Trophoblast cell (in vitro differentiated cells and primary cell): ENCODE measurements at regions not wholly inside any gene's neighbourhood (a gene's known extent, or its start where the extent isn't known, plus 50 kb on each side); places are given as distances from the start of the nearest gene placed in this dataset.
"Not testable (repeated sequence)": the region's sequence is repeated elsewhere in the genome, so short reads cannot be mapped to it uniquely, and the experiment has no call there.

Source experiments
- DNase-seq, 2 donors: peaks; one replicate each; pipeline ENCODE4 v3.0.0-alpha.2; 2016
- H2AFZ ChIP-seq: 2 replicates; pipeline ENCODE4 v1.6.1; 2013; ENCODE audit warnings: low read length, moderate library complexity, mild to moderate bottlenecking; ENCODE audit not compliant: insufficient read depth, poor library complexity
- H2AK5ac ChIP-seq: 2 replicates; pipeline ENCODE4 v1.6.1; 2013; ENCODE audit warnings: mild to moderate bottlenecking, low read length
- H2BK120ac ChIP-seq: 2 replicates; pipeline ENCODE4 v1.6.1; 2013; ENCODE audit warnings: low read length, mild to moderate bottlenecking, moderate library complexity; ENCODE audit not compliant: insufficient read depth, poor library complexity
- H2BK12ac ChIP-seq: 2 replicates; pipeline ENCODE4 v1.6.1; 2013; ENCODE audit warnings: mild to moderate bottlenecking, low read length, moderate library complexity
- H2BK5ac ChIP-seq: 2 replicates; pipeline ENCODE4 v1.6.1; 2013; ENCODE audit warnings: low read length, low read depth, moderate library complexity, mild to moderate bottlenecking; ENCODE audit not compliant: poor library complexity
- H3K14ac ChIP-seq: 2 replicates; pipeline ENCODE4 v1.6.1; 2013; ENCODE audit warnings: mild to moderate bottlenecking, low read length
- H3K18ac ChIP-seq: 2 replicates; pipeline ENCODE4 v1.6.1; 2013; ENCODE audit warnings: mild to moderate bottlenecking, low read length
- H3K23ac ChIP-seq: 2 replicates; pipeline ENCODE4 v1.6.1; 2013; ENCODE audit warnings: low read length
- H3K27ac ChIP-seq: 2 replicates; pipeline ENCODE4 v1.5.1; 2013; ENCODE audit warnings: low read depth, mild to moderate bottlenecking, inconsistent platforms, low read length, moderate library complexity
- H3K27me3 ChIP-seq: 2 replicates; pipeline ENCODE4 v1.6.1; 2013; ENCODE audit warnings: inconsistent platforms, mild to moderate bottlenecking, low read length, moderate library complexity; ENCODE audit not compliant: insufficient read depth
- H3K36me3 ChIP-seq, 2 experiments: 1 replicate in 1 of 2; 2 replicates in 1 of 2; pipeline ENCODE4 v1.6.1; 2013; ENCODE audit warnings: low read length in 2 of 2, mild to moderate bottlenecking in 2 of 2, moderate library complexity in 1 of 2; ENCODE audit not compliant: insufficient read depth in 2 of 2, control insufficient read depth in 1 of 2
- H3K4ac ChIP-seq: 2 replicates; pipeline ENCODE4 v1.6.1; 2013; ENCODE audit warnings: low read depth, mild to moderate bottlenecking, low read length, moderate library complexity
- H3K4me1 ChIP-seq, 2 experiments: 1 replicate in 1 of 2; 2 replicates in 1 of 2; pipeline ENCODE4 v1.6.1; 2013; ENCODE audit warnings: low read length in 2 of 2, mild to moderate bottlenecking in 2 of 2, moderate library complexity in 1 of 2; ENCODE audit not compliant: insufficient read depth in 2 of 2, control insufficient read depth in 1 of 2
- H3K4me2 ChIP-seq: 2 replicates; pipeline ENCODE4 v1.6.1; 2013; ENCODE audit warnings: inconsistent platforms, mild to moderate bottlenecking, low read length, moderate library complexity
- H3K4me3 ChIP-seq: 2 replicates; pipeline ENCODE4 v1.5.1; 2013; ENCODE audit warnings: mild to moderate bottlenecking, low read depth, low read length, inconsistent platforms
- H3K79me1 ChIP-seq: one replicate; pipeline ENCODE4 v1.6.1; 2013; ENCODE audit warnings: low read length
- H3K79me2 ChIP-seq: 2 replicates; pipeline ENCODE4 v1.6.1; 2013; ENCODE audit warnings: low read length, mild to moderate bottlenecking; ENCODE audit not compliant: control insufficient read depth, insufficient read depth, poor library complexity
- H3K9ac ChIP-seq: 2 replicates; pipeline ENCODE4 v1.6.1; 2013; ENCODE audit warnings: mild to moderate bottlenecking, low read length
- H3K9me3 ChIP-seq: 2 replicates; pipeline ENCODE4 v1.6.1; 2013; ENCODE audit warnings: low read depth, mild to moderate bottlenecking, control low read depth, inconsistent platforms, low read length; ENCODE audit not compliant: insufficient read depth
- H4K12ac ChIP-seq: 2 replicates; pipeline ENCODE4 v1.6.1; 2013; ENCODE audit warnings: low read depth, mild to moderate bottlenecking, low read length, moderate library complexity
- H4K8ac ChIP-seq: 2 replicates; pipeline ENCODE4 v1.6.1; 2013; ENCODE audit warnings: low read depth, mild to moderate bottlenecking, low read length, moderate library complexity
- H4K91ac ChIP-seq: one replicate; pipeline ENCODE4 v1.6.1; 2013; ENCODE audit warnings: low read depth, mild to moderate bottlenecking, low read length, moderate library complexity
- WGBS: extraction: QIAGEN DNeasy Blood & Tissue Kit; methylation state at CpG from one replicate; pipeline ENCODE4 v1.1.7; 2013; ENCODE audit warnings: missing lambda C conversion rate; ENCODE audit not compliant: insufficient read length, insufficient coverage; ENCODE audit errors: extremely low coverage; 5-methylcytosine and 5-hydroxymethylcytosine counted together

GRCh38 chr2:35495182-35495581, 860.4 kb upstream of the CRIM1 start:
- H4K8ac ChIP-seq: no peak overlapping the region
- H3K4ac ChIP-seq: no peak overlapping the region
- H4K91ac ChIP-seq: no peak overlapping the region
- H4K12ac ChIP-seq: no peak overlapping the region
- H3K14ac ChIP-seq: no peak overlapping the region
- no peak for DNase-seq
- H3K27me3 ChIP-seq: no peaks in the 10 kb centered on the region
- H2BK120ac ChIP-seq: no peak overlapping the region
- no peak overlapping the region for H3K23ac ChIP-seq
- H2BK5ac ChIP-seq: no peak overlapping the region
- H3K4me1 ChIP-seq: no peaks in the 10 kb centered on the region
- H3K4me2 ChIP-seq: no peak overlapping the region
- no peak overlapping the region for H3K9ac ChIP-seq
- no peak overlapping the region for H3K27ac ChIP-seq
- no peaks in the 10 kb centered on the region for H3K79me2 ChIP-seq
- H2AK5ac ChIP-seq: no peak overlapping the region
- H3K79me1 ChIP-seq: no peaks in the 10 kb centered on the region
- H3K36me3 ChIP-seq: no peaks in the 10 kb centered on the region
- no peak overlapping the region for H2BK12ac ChIP-seq
- no peak overlapping the region for H3K18ac ChIP-seq
- no peaks in the 10 kb centered on the region for H3K9me3 ChIP-seq
- no peak overlapping the region for H2AFZ ChIP-seq
- no peak overlapping the region for H3K4me3 ChIP-seq

- not testable (repeated sequence) for H2BK12ac ChIP-seq, H2AFZ ChIP-seq, H3K14ac ChIP-seq, DNase-seq, H2BK5ac ChIP-seq, H3K4me3 ChIP-seq, H2AK5ac ChIP-seq, H2BK120ac ChIP-seq, H3K4me1 ChIP-seq, H4K8ac ChIP-seq, H3K4me2 ChIP-seq, H4K91ac ChIP-seq, H3K79me1 ChIP-seq, H3K9ac ChIP-seq, H3K4ac ChIP-seq, H3K27ac ChIP-seq, H3K18ac ChIP-seq, H4K12ac ChIP-seq, H3K79me2 ChIP-seq, H3K9me3 ChIP-seq, H3K27me3 ChIP-seq, H3K36me3 ChIP-seq, H3K23ac ChIP-seq
- WGBS: no CpG with 5 or more reads among the region's 2 CpGs
Observed at GRCh38 chr2:35478121-35478520, 877.5 kb upstream of the CRIM1 start.

DNA sequence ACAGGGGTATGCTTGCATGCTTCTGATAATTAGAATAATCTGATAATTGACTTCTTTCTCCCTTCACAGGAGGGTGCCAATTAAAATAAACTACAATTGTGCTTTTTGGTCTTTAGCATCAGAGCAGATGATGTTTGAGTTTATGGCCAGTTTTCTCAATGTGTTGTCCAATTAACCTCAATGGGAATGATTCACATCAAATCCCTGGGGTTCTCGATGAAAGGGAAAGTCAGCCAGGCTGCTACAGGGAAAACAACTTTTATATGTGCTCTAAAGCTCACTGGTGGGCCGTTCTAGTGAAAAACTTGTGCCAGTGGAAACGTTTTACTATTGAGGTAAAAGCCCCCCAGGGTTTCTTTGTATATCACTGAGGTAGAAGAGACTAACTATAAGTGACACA, 887.3 kb upstream of the CRIM1 start:
- Histone ChIP-seq H2BK12ac (no peak overlapping the region), H3K14ac (no peak overlapping the region), H3K9me3 (no peaks in the 10 kb centered on the region), H3K27ac (no peak overlapping the region), H3K4me2 (no peak overlapping the region), H3K4me1 (no peaks in the 10 kb centered on the region), H3K9ac (no peak overlapping the region), H3K4me3 (no peak overlapping the region), H3K18ac (no peak overlapping the region), H3K27me3 (no peaks in the 10 kb centered on the region), H4K12ac (no peak overlapping the region), H2AK5ac (no peak overlapping the region), H3K4ac (no peak overlapping the region), H3K79me1 (no peaks in the 10 kb centered on the region), H2AFZ (no peak overlapping the region), H3K36me3 (no peaks in the 10 kb centered on the region), H2BK120ac (no peak overlapping the region), H3K23ac (no peak overlapping the region), H4K8ac (no peak overlapping the region), H3K79me2 (no peaks in the 10 kb centered on the region), H4K91ac (no peak overlapping the region), H2BK5ac (no peak overlapping the region)
- WGBS: no CpG with 5 or more reads among the region's 3 CpGs
- DNase-seq: no peak

DNA sequence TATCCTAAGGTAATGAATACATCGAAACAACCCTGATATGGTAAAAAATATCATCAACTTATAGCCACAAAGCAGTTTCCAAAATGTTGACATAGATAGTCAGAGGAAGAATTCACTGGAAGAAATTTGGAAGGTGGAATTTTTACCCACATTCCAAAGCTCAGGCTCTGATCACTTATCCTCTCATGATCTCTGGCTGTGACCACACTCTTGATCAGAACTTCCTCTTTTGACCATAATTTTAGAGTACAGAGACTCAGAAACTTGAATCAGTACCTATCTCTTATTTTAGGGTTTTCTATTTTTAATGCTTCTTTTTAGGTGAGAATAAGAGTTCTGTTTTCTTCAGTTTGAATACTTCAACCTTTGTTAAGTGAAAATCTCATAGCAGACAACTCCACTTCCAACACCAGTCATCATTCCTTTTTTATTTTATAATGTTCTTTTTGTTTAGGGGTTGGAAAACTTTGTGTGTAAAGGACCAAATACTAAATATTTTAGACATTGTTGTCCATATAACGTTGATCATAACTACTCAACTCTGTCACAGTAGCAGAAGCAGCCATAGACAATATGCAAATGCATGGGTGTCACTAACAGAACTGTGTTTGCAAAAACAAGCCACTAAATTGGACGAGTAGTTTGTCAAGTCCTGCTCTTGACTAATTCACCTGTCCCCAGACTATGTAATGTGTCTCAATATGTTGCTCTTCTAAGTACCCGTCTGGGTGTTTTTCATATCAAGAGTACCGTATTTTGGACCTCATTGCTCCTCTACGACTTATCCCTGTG, 891.6 kb upstream of the CRIM1 start:
- H4K8ac ChIP-seq: no peak overlapping the region
- no peak overlapping the region for H3K14ac ChIP-seq
- no peak overlapping the region for H2BK5ac ChIP-seq
- H2AFZ ChIP-seq: no peak overlapping the region
- H3K23ac ChIP-seq: no peak overlapping the region
- DNase-seq: no peak
- no peak overlapping the region for H3K9ac ChIP-seq
- H3K18ac ChIP-seq: no peak overlapping the region
- H4K91ac ChIP-seq: no peak overlapping the region
- H3K27me3 ChIP-seq: no peaks in the 10 kb centered on the region
- no peak overlapping the region for H2AK5ac ChIP-seq
- no peaks in the 10 kb centered on the region for H3K4me1 ChIP-seq
- H2BK120ac ChIP-seq: no peak overlapping the region
- no peak overlapping the region for H2BK12ac ChIP-seq
- no peak overlapping the region for H3K27ac ChIP-seq
- H3K79me2 ChIP-seq: no peaks in the 10 kb centered on the region
- H3K79me1 ChIP-seq: no peaks in the 10 kb centered on the region
- no peak overlapping the region for H3K4me3 ChIP-seq
- no peak overlapping the region for H4K12ac ChIP-seq
- no CpG with 5 or more reads among the region's 6 CpGs for WGBS
- no peaks in the 10 kb centered on the region for H3K36me3 ChIP-seq
- H3K4me2 ChIP-seq: no peak overlapping the region
- H3K9me3 ChIP-seq: no peaks in the 10 kb centered on the region
- no peak overlapping the region for H3K4ac ChIP-seq
